DMS53 (cell line): ENCODE measurements at regions not wholly inside any gene's neighbourhood (a gene's known extent, or its start where the extent isn't known, plus 50 kb on each side); places are given as distances from the start of the nearest gene placed in this dataset.
A peak's percentile ranks its signal among the peaks of the same experiment; 100 is the strongest.
"Not testable (repeated sequence)": the region's sequence is repeated elsewhere in the genome, so short reads cannot be mapped to it uniquely, and the experiment has no call there.

Experiments used
- DNase-seq: peaks from one replicate; lab custom pipeline; 2025; lab: John Stamatoyannopoulos, UW

GRCh38 chr15:38961931-38962330 is 397.3 kb upstream of the RASGRP1 start:
- no peak for DNase-seq

DNA sequence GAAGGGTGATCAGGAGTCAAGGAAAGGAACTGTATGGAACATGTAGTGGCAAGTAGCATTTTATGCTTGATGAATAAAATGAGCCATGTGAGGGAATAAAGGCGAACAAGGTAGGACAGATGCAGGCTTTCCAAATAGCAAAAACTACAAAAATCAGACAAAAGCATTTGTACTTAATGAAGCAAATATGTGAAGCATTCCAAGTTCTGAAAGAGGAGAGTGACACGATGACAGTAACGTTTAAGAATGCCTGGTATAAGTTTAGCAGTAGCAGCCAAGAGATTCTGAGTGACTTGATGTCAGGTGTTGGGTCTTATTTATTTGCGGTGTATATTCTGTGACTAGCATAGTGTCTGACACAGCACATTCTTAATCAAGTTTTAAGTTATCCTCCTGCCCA is 408.2 kb upstream of the RASGRP1 start:
- DNase-seq = no peak

DNA sequence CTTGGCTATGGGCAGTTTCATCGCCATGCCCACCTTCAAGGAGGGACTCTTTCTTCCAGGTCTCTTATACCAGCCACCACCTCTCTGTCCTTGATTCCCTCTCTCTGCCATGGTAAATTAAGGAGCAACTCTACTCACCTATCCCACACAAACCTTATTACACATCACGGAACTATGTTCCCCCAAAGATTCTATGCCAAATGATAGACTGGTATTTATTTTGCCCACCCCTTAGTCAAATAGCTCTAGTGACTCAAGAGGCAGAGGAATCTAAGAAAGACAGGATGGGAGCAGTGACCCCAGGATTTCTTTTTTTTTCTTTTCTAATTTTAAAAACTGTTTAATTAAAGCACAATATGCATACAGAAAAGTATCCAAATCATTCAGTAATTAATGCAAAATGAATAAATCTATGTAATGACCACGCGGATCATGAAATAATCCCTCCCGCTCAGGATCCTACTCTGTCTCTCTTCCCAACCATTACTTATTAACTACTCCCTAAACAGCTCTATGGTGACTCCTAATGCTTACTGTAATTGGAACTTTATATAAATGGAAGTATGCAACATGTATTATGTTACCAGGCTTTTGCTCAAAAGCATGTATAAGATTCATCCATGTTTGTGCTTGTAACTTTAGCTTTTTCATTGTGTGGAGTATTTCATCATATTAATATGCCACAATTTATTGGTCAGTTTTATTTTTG is 410.8 kb upstream of the RASGRP1 start:
- no peak for DNase-seq

GRCh38 chr15:38991126-38991525 is 426.5 kb upstream of the RASGRP1 start:
- peak; percentile 66 for DNase-seq

DNA sequence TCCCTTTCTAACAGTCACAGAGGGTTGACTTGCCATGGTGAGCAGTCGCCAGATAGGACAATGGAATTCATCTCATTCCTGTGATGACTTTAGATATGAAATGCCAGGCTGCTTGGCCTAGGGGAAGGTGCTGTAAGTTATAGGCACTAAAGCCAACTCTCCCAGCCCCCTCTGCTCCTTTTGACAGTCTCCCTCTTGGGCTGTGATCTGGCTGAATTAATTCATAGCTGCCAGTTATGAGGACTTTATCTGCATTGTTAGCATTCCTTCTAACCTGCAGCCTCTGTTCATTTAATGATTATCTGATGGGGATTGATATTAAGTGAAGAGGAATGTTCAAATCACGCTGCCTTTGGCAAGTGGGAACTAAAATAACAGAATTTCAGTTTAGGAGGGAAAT is 427.1 kb upstream of the RASGRP1 start:
- no peak for DNase-seq

DNA sequence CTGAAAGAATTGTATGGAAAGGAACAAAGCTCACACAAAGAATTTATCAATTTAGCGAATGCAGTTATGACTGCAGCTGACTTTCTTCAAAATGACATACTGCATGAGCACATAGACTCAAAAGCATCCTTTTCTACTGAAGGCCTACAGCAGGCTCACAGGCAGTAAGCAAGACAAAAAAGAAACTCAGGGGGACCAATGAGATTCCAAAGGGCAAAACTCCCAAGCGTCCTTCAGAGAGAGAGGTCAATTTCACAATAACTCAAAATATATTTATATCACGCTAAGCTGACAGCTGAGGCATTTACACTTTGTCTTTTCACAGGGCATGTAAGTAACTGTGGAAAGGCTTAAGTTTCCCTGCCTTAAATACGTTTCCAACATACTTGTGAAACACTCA is 427.9 kb upstream of the RASGRP1 start:
- no peak for DNase-seq

GRCh38 chr15:38992930-38993329 is 428.3 kb upstream of the RASGRP1 start:
- no peak for DNase-seq

- no peak for DNase-seq
Measured at GRCh38 chr15:38994310-38994709, 429.7 kb upstream of the RASGRP1 start.

DNA sequence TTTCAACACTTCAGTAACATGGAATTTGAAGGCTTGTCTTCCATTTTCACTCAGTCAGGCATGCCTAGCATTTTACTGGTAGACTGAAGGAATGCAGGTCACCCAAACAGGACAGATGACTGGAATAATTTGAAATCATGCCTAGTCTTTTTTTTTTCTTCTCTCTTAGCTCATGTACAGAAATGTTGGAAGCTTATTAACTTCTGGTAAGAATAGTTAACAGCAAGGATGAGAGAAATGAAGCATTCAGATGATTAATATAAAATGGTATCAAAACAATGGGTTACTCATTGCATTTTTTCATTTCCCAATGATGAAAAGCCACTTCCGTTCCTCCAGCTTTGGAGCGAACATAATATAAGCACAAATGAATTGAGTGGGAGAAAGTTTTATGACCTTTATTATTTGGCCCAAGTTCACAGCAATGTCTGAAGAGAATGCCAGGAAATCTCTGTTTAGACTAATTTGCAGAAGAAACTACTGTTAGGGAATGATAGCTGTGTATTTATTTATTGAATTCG is 431.6 kb upstream of the RASGRP1 start:
- no peak for DNase-seq

DNA sequence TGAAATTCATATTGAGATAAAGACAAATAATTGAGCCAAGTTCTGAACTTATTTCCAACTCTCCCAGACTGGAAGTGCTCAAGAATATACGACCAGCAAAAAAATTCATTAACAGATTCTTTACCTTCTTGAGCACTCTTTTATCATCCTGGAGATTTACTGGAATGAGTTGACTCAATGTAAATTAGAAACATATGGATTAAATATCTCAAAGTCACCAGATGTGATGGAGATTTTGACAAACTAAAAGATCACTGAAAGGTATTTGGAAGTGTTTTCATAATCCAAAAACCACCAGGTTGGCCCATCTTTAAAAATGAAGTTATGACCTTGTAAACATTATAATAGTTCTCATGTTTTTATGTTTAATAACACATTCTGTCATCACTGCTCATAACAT is 433.2 kb upstream of the RASGRP1 start:
- no peak for DNase-seq

DNA sequence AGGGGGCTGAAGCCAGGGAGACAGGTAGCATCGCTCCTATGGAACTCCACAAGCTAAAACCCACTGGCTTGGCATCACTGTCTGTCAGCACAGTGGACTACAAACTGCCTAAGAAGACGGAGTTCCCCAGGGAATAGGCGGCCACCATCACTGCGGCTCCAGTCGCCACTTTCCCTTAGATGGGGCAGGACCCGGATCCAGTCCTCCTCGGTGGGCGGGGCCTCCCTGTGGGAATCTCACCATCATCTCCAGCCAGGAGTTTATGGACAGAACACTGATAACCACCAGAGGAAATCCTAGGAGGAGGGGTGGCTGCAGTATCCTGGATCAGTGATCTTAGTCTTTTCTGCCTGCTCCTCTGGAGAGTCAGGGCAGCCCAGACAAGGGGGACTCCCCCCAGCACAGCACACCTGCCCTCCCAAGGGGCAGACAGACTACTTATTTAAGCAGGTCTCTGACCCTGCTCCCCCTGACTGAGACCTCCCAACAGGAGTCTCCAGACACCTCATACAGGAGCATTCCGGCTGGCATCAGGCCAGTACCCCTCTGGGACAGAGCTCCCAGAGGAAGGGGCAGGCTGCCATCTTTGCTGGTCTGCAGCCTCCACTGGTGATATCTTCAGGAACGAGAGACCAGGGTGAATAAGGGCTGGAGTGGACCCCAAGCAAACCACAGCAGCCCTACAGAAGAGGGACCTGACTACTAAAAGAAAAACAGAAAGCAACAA is 435.6 kb upstream of the RASGRP1 start:
- no peak for DNase-seq

DNA sequence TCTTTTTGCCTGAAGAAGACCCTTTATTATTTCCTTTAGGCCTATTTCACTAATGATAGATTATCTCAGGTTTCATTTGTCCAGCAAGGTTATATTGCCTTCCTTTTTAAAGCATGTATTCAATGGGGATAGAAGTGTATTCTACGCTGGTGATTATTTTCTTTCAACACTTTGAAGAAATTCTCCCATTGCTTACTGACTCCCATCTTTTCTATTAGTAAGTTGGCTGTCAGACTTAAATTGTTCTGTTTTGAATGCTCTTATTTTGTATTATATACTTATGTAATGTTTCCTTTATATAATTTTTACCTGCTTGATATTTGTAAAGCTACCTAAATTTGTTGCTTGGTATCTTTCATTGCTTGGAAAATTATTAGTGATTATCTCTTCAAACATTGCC is 445.1 kb upstream of the RASGRP1 start:
- DNase-seq = no peak

DNA sequence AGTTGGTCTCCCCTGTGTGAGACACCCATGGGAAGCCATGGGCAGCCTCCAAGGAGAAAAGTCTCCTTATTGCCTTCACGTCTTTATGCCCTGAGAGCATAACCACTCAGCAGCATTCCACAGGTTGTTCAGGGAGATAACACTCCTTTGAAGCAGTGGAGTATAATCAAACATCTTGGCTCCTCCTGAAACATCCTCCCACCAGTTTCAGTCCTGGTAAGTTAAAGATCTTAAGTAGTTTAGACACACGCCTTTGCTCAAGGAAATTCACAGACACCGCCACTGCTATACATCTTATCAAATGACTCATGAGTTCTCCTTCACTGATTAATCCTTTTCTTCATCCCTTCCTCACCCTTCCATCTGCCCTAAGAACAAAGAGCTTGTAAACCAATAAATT is 446.5 kb upstream of the RASGRP1 start:
- not testable (repeated sequence) for DNase-seq

DNA sequence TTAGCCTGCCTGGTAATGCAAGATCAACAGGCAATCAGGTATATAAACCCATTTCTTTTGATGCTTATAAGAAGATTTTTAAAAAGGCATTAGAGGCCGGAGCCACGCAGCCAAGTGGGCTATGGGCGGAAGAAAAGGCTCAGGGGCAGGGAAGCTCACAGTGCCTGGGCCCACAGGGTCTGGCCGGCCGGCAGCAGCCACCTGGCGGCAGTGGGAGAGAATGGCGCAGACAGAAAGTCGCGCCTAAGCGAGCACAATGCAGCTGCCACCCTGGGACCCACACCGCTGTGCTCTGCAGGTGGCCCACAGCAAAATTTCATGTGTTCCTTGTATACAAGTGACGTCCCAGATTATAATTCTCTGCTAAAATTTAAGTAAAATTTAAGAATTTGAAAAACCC is 448.6 kb upstream of the RASGRP1 start:
- DNase-seq = no peak

- no peak for DNase-seq
Measured at GRCh38 chr15:39014682-39015081, 450.1 kb upstream of the RASGRP1 start.

- no peak for DNase-seq
Measured at GRCh38 chr15:39016706-39017105, 452.1 kb upstream of the RASGRP1 start.

- DNase-seq = no peak
Measured at GRCh38 chr15:39018966-39019365, 454.4 kb upstream of the RASGRP1 start.

GRCh38 chr15:39021341-39021740 is 456.7 kb upstream of the RASGRP1 start:
- DNase-seq = no peak

DNA sequence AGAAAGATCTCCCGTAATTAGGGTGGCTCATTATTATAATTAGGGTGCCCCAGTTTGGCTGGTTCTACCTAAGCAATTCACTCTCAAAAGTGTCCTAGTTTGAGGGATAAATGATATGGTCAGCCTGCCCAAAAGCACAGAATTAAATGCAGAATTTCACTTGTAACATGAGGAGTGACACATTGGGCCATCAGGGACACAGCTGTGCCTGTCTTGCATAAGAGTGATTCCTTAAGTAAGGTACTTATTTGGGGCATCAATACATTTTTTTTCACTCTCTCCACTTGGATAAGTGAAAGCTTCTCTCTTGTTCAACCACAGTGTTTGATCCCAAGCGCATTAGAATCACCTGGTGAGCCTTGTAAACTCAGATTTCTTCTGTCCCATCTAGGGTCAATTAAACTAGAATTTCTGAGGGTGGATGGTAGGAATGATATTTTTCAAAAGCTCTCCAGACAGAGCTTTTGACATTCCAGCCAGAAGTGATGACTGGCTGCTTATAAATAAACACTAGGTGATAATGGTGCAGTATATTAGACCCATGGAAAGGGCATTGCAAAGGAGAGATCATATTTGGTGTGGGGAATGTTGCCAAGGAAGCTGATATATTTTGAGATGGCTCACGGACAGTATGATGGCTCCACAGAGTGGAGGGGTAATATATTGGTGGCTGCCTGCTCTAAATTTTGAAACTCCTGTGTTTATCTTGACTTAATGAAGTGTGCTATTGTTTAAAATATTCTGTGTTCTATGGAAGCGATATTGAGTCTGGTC is 458.1 kb upstream of the RASGRP1 start:
- no peak for DNase-seq

GRCh38 chr15:39025321-39025720 is 460.7 kb upstream of the RASGRP1 start:
- no peak for DNase-seq

DNA sequence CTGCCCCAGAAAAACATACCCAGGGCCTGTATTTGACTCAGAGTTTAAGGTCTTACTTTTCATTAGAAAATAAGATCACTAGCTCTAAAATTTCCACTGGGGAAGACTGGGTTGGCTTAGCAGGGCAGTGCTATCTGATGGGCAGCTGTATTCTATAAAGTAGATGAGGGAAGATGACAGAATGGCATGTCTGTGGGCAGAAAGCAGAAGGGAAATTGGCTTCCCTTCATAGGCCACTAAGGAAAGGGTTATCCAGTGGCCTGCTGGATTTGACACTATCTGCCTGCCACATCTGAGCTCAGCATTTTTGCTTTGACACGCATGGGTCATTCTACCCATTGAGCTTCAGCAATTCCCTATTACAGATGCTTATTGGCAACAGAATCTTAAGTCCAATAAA is 461.3 kb upstream of the RASGRP1 start:
- no peak for DNase-seq

DNA sequence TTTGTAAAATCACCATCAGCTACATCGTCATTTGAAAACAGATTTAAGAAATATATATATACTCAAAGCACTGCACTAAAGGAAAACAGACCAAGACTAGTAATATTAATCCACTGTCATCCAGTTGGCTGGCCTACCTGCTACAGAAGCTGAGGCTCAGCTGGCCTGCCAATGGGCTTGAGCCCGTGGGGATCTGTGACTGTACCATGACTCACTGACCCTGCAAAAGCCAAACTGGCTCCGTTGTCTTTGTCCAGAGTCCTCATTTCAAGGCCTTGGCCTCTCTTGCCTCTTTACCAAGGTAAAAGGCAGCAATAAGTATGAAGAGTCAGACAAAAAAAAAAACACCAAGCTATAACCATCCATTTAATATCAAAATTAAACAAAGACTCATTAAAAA is 463.5 kb upstream of the RASGRP1 start:
- DNase-seq = no peak

GRCh38 chr15:39029741-39030140 is 465.1 kb upstream of the RASGRP1 start:
- no peak for DNase-seq
